ENCODE measurements at regions not wholly inside any gene's neighbourhood (a gene's known extent, or its start where the extent isn't known, plus 50 kb on each side); places are given as distances from the start of the nearest gene placed in this dataset.

- no peaks in the 10 kb centered on the region for H3K27me3 ChIP-seq
- DNase-seq (no peak), ATAC-seq (no peak)
- no peak overlapping the region for H3K4me3 ChIP-seq
- no peaks in the 10 kb centered on the region for H3K9me3 ChIP-seq
- no peak for TF ChIP-seq CTCF (IDR thresholded peaks at IDR 0.05)
- intact Hi-C loops (cut with DNase I): no loop called here
- H3K27ac ChIP-seq: no peak overlapping the region
- peaks cover 3% of the 10 kb centered on the region for H3K4me1 ChIP-seq
- H3K36me3 ChIP-seq: peaks cover 20% of the 10 kb centered on the region
Measured at GRCh38 chr17:63358111-63358839, 87.8 kb downstream of the CYB561 start.

GRCh38 chr17:63358956-63359355 lies 87.2 kb downstream of the CYB561 start:
- H3K27me3 ChIP-seq: no peaks in the 10 kb centered on the region
- no peaks in the 10 kb centered on the region for H3K9me3 ChIP-seq
- intact Hi-C loops (cut with DNase I): no loop called here
- peaks cover 20% of the 10 kb centered on the region for H3K36me3 ChIP-seq
- no peak for TF ChIP-seq CTCF (IDR thresholded peaks at IDR 0.05)
- ATAC-seq (no peak), DNase-seq (no peak)
- H3K27ac ChIP-seq: no peak overlapping the region
- no peak overlapping the region for H3K4me3 ChIP-seq
- H3K4me1 ChIP-seq: peaks cover 3% of the 10 kb centered on the region

GRCh38 chr17:63361182-63361581 lies 84.9 kb downstream of the CYB561 start:
- Histone ChIP-seq H3K4me1 (no peaks in the 10 kb centered on the region), H3K4me3 (no peak overlapping the region), H3K9me3 (no peaks in the 10 kb centered on the region), H3K27me3 (no peaks in the 10 kb centered on the region), H3K36me3 (peaks cover 13% of the 10 kb centered on the region), H3K27ac (no peak overlapping the region)
- ATAC-seq (no peak), DNase-seq (no peak)
- intact Hi-C loops (cut with DNase I): no loop called here
- no peak for TF ChIP-seq CTCF (IDR thresholded peaks at IDR 0.05)

GRCh38 chr17:63362115-63362514 lies 84.0 kb downstream of the CYB561 start:
- Histone ChIP-seq H3K4me1 (no peaks in the 10 kb centered on the region), H3K27ac (no peak overlapping the region), H3K9me3 (no peaks in the 10 kb centered on the region), H3K36me3 (peaks cover 13% of the 10 kb centered on the region), H3K27me3 (no peaks in the 10 kb centered on the region), H3K4me3 (no peak overlapping the region)
- intact Hi-C loops (cut with DNase I): no loop called here
- TF ChIP-seq CTCF (IDR thresholded peaks at IDR 0.05): no peak
- DNase-seq (no peak), ATAC-seq (no peak)

- no peaks in the 10 kb centered on the region for H3K9me3 ChIP-seq
- no peak for DNase-seq
- H3K36me3 ChIP-seq: peaks cover 7% of the 10 kb centered on the region
- intact Hi-C loops (cut with DNase I): no loop called here
- no peaks in the 10 kb centered on the region for H3K4me1 ChIP-seq
- H3K27ac ChIP-seq: no peak overlapping the region
- no peaks in the 10 kb centered on the region for H3K27me3 ChIP-seq
- no peak overlapping the region for H3K4me3 ChIP-seq
- no peak for ATAC-seq
- TF ChIP-seq CTCF (IDR thresholded peaks at IDR 0.05): no peak
Measured at GRCh38 chr17:63364387-63364786, 81.7 kb downstream of the CYB561 start.

- intact Hi-C loops (cut with DNase I): no loop called here
- no peaks in the 10 kb centered on the region for H3K9me3 ChIP-seq
- no peaks in the 10 kb centered on the region for H3K27me3 ChIP-seq
- DNase-seq (no peak), ATAC-seq (no peak)
- H3K4me3 ChIP-seq: no peak overlapping the region
- no peak for TF ChIP-seq CTCF (IDR thresholded peaks at IDR 0.05)
- no peak overlapping the region for H3K27ac ChIP-seq
- H3K4me1 ChIP-seq: no peaks in the 10 kb centered on the region
- H3K36me3 ChIP-seq: peaks cover 7% of the 10 kb centered on the region
Measured at GRCh38 chr17:63364944-63365343, 81.2 kb downstream of the CYB561 start.

Measured in upper lobe of right lung (tissue), 1 donor.